ENCODE measurements at regions not wholly inside any gene's neighbourhood (a gene's known extent, or its start where the extent isn't known, plus 50 kb on each side); places are given as distances from the start of the nearest gene placed in this dataset.

DNA sequence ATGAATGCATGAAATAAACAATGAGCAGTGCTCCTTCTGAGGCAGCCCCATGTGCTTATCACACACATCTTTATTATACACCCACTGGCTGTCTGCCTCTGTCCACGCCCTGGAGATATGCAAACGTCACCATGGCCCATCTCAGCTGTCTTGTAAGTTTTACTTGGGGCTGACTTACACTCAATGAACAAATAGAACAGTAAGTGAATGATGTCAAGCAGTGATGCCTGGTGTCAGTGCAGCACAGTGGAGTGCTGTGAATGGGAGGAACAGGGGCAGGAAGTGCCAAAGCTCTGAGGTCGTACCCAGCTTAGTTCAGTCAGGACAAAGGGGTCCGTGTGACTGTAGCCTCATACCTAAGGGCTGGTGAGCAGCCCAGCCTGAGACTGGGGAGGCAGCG is 659.5 kb upstream of the HS6ST1 start:
- no peaks in the 10 kb centered on the region for H3K36me3 ChIP-seq (ENCODE audit: insufficient read depth, low read length)
- Mint-ChIP-seq H3K27me3 (no peaks in the 10 kb centered on the region), H3K4me3 (no peak overlapping the region), H3K9me3 (no peaks in the 10 kb centered on the region), H3K27ac (no peak overlapping the region), H3K4me1 (ENCODE audit: low read depth) (no peaks in the 10 kb centered on the region), H3K36me3 (ENCODE audit: low read depth) (no peaks in the 10 kb centered on the region)
- intact Hi-C loops (cut with DNase I, micrococcal nuclease) = no loop called here
- no peak overlapping the region for H3K27ac ChIP-seq (ENCODE audit: low read depth in 1 of 2, low read length in 2 of 2)
- ATAC-seq (ENCODE audit: poor library complexity) (no peak), DNase-seq (no peak)
- ChIA-PET POLR2A (no interaction called here), CTCF (no interaction called here)
- H3K4me1 ChIP-seq (ENCODE audit: insufficient read depth, low read length) = no peaks in the 10 kb centered on the region
- TF ChIP-seq, protein P1, sequence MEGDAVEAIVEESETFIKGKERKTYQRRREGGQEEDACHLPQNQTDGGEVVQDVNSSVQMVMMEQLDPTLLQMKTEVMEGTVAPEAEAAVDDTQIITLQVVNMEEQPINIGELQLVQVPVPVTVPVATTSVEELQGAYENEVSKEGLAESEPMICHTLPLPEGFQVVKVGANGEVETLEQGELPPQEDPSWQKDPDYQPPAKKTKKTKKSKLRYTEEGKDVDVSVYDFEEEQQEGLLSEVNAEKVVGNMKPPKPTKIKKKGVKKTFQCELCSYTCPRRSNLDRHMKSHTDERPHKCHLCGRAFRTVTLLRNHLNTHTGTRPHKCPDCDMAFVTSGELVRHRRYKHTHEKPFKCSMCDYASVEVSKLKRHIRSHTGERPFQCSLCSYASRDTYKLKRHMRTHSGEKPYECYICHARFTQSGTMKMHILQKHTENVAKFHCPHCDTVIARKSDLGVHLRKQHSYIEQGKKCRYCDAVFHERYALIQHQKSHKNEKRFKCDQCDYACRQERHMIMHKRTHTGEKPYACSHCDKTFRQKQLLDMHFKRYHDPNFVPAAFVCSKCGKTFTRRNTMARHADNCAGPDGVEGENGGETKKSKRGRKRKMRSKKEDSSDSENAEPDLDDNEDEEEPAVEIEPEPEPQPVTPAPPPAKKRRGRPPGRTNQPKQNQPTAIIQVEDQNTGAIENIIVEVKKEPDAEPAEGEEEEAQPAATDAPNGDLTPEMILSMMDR (IDR thresholded peaks at IDR 0.05) = no peak
- no peaks in the 10 kb centered on the region for H3K27me3 ChIP-seq (ENCODE audit: control insufficient read depth in 1 of 2, insufficient read depth in 2 of 2, low read length in 2 of 2)
- H3K4me3 ChIP-seq (ENCODE audit: low read length) = no peak overlapping the region
- H3K9me3 ChIP-seq (ENCODE audit: control insufficient read depth in 1 of 2, insufficient read depth in 1 of 2, low read length in 2 of 2) = peaks cover 0 to 8% of the 10 kb centered on the region in 2 experiments

DNA sequence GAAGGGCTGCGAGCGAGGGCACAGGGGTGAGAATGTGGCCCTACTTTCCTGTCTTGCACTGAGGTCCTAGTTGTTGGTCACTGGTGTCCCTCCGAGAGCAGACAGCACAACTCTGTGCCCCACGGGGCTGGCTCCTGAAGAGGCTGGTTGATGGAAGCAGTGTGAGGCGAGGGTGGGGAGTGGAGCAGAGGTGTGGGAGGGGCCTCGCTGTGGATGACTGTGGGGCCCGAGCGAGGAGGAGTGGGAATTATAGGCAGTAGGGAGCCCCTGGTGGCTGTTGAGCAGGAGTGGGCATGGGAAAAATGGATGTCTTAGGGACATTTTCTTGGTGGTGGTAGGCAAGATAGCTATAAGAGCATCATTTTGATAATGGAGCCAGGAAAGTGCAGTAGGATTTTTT is 660.5 kb upstream of the HS6ST1 start:
- TF ChIP-seq, protein P1 (IDR thresholded peaks at IDR 0.05) = no peak
- Mint-ChIP-seq H3K36me3 (ENCODE audit: low read depth) (no peaks in the 10 kb centered on the region), H3K27me3 (no peaks in the 10 kb centered on the region), H3K4me1 (ENCODE audit: low read depth) (no peaks in the 10 kb centered on the region), H3K4me3 (no peak overlapping the region), H3K9me3 (no peaks in the 10 kb centered on the region), H3K27ac (no peak overlapping the region)
- no peaks in the 10 kb centered on the region for H3K4me1 ChIP-seq (ENCODE audit: insufficient read depth, low read length)
- H3K4me3 ChIP-seq (ENCODE audit: low read length) = no peak overlapping the region
- H3K9me3 ChIP-seq (ENCODE audit: control insufficient read depth in 1 of 2, insufficient read depth in 1 of 2, low read length in 2 of 2) = peaks cover 0 to 8% of the 10 kb centered on the region in 2 experiments
- DNase-seq (no peak), ATAC-seq (ENCODE audit: poor library complexity) (no peak)
- ChIA-PET CTCF (no interaction called here), POLR2A (no interaction called here)
- no peaks in the 10 kb centered on the region for H3K36me3 ChIP-seq (ENCODE audit: insufficient read depth, low read length)
- H3K27ac ChIP-seq (ENCODE audit: low read depth in 1 of 2, low read length in 2 of 2) = no peak overlapping the region
- no peaks in the 10 kb centered on the region for H3K27me3 ChIP-seq (ENCODE audit: control insufficient read depth in 1 of 2, insufficient read depth in 2 of 2, low read length in 2 of 2)
- intact Hi-C loops (cut with DNase I, micrococcal nuclease) = no loop called here

DNA sequence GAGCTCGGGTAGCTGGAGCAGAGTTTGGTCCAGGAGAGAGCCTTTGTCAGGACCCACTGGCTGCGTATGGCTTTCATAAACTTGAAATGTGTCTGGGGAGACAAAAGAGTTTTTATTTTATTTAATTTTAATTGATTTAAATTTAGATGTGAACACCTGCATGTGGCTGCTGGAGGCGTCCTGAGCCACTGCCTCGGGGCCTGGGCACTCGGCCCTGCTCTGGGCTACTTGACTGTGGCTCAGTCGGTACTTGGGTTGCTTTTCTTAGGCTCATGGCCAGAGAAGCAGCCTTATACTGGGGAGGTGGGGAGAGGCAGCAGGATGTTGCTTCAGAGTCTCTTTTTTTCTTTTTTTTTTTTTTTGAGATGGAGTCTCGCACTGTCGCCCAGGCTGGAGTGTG is 661.8 kb upstream of the HS6ST1 start:
- DNase-seq (no peak), ATAC-seq (ENCODE audit: poor library complexity) (no peak)
- TF ChIP-seq, protein P1 (IDR thresholded peaks at IDR 0.05) = no peak
- H3K9me3 Mint-ChIP-seq = no peaks in the 10 kb centered on the region
- H3K27me3 ChIP-seq (ENCODE audit: control insufficient read depth in 1 of 2, insufficient read depth in 2 of 2, low read length in 2 of 2) = no peaks in the 10 kb centered on the region
- no peaks in the 10 kb centered on the region for H3K27me3 Mint-ChIP-seq
- no peak overlapping the region for H3K4me3 Mint-ChIP-seq
- intact Hi-C loops (cut with DNase I, micrococcal nuclease) = no loop called here
- H3K27ac ChIP-seq (ENCODE audit: low read depth in 1 of 2, low read length in 2 of 2) = no peak overlapping the region
- H3K4me1 ChIP-seq (ENCODE audit: insufficient read depth, low read length) = no peaks in the 10 kb centered on the region
- POLR2A ChIA-PET = no interaction called here
- no peaks in the 10 kb centered on the region for H3K36me3 Mint-ChIP-seq (ENCODE audit: low read depth)
- CTCF ChIA-PET = no interaction called here
- no peak overlapping the region for H3K27ac Mint-ChIP-seq
- no peak overlapping the region for H3K4me3 ChIP-seq (ENCODE audit: low read length)
- peaks cover 0 to 8% of the 10 kb centered on the region in 2 experiments for H3K9me3 ChIP-seq (ENCODE audit: control insufficient read depth in 1 of 2, insufficient read depth in 1 of 2, low read length in 2 of 2)
- H3K4me1 Mint-ChIP-seq (ENCODE audit: low read depth) = no peaks in the 10 kb centered on the region
- no peaks in the 10 kb centered on the region for H3K36me3 ChIP-seq (ENCODE audit: insufficient read depth, low read length)

All from CD4-positive, alpha-beta T cell (primary cell).